ENCODE measurements at regions not wholly inside any gene's neighbourhood (a gene's known extent, or its start where the extent isn't known, plus 50 kb on each side); places are given as distances from the start of the nearest gene placed in this dataset.

GRCh38 chr5:173689737-173690360, 73.4 kb upstream of the BOD1 start:
- DNase-seq (ENCODE audit: low spot score), result peak; percentile 93

DNA sequence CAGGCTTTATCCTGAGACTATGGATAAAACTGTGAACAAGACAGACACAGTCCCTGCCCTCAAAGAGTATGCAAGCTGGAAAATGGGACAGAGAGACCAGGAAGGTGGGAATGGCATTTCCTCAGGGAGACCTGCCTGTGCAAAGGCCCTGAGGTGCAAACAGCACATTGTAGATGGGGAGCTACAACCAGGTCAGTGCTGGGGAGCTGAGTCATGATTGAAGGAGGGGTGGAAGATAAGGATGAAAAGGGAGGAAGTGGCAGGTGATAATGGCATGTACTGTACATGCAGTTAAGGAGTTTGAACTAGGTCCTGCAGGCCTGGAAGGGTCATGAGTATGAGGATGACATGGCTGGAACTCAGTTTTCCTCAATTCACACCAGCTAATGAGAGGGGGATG, 75.5 kb upstream of the BOD1 start:
- DNase-seq (ENCODE audit: low spot score), result peak; percentile 86

DNA sequence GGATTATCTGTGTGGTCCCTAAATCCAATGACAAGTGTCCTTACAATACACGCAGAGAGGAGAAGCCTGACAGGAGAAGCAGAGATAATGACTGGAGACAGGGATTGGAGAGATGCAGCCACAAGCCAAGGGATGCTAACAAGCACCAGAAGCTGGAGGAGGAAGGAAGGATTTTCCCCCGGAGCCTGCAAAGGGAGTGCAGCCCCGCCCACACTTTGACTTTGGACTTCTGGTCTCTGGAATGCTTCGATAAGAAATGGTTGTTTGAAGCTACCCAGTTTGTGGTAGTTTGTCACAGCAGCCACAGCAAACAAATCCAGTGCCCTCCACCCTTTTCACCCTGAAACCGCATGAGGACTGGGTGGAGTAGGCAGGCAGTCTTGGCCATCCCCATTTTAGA, 77.2 kb upstream of the BOD1 start:
- DNase-seq (ENCODE audit: low spot score), result peak; percentile 25

- no peak for DNase-seq (ENCODE audit: low spot score)
Observed at GRCh38 chr5:173696216-173696615, 79.8 kb upstream of the BOD1 start.

DNA sequence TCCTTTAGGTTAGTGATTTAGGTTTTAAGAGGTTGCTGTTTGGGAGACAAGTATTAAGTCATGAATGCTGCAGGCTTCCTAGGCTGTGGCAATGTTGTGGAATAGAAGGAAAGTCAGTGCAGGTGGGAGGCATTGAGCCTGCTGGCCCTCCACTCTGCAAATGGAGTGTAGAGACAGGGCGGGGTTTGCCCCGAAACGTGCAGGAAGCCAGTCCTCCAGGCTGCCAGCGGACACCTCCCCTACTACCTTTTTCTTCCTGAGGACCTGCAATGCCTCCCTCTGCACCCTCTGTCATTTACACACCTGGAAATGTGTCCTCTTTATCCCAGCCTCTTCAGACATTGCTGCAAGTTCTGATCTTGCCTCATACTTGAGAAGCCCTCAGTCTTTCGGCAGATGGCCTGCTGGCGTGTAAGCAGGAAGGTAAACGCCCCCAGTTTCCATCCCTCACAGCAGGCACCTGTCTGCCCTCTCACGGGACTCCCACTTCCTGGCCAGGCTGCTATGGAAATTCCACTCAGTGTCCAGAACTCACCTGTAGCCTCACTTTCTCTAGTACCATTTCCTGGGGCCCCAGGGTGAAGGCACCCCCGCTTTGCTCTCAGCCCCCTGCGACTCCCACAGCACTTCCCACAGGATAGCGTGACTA, 81.6 kb upstream of the BOD1 start:
- no peak for DNase-seq (ENCODE audit: low spot score)

GRCh38 chr5:173699966-173700365, 83.5 kb upstream of the BOD1 start:
- DNase-seq (ENCODE audit: low spot score), result peak; percentile 15

- peak; percentile 75 for DNase-seq (ENCODE audit: low spot score)
Observed at GRCh38 chr5:173703466-173703865, 87.0 kb upstream of the BOD1 start.

DNA sequence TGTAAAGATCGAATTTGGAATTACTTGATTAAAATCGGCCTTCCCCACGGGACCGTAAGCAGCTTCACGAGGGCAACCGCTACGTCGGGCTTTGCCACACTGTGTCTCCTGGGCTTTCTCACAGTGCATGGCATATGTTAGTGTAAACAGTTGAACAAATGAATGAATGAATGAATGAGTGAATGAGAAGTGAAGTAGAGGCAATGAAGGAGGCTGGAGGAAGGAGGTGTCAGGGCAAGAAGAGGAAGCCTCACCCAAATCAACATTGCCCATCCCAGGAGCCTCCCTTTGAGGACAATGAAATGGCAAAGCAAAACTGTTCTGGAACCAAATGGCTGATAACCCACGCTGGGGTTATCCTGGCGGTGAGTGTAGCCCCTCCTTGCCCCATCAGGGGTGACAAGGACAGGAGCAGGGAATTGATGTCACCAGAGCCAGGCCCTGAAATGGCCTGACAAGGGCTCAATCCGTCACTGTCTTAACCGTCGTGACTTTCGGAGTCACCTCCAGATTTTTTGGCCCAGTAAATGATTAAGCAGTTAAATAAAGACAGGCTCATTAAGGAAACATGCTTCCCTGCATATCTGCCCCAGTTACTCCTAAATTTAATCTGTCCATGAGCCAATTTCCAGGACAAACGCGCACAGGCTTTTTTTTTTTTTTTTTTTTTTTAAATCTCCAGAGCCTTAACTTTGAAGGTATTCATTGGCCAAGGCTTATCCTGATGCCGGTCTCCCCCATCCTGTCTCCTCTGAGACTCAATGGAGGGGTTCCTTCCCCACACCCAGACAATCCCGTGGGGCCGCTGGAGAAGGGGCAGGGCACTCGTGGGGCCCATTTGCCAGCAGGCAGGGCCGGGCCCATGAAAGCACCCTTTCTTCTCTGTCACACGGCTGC, 88.4 kb upstream of the BOD1 start:
- no peak for DNase-seq (ENCODE audit: low spot score)

- DNase-seq (ENCODE audit: low spot score), result no peak
Observed at GRCh38 chr5:173705512-173706044, 89.1 kb upstream of the BOD1 start.

DNA sequence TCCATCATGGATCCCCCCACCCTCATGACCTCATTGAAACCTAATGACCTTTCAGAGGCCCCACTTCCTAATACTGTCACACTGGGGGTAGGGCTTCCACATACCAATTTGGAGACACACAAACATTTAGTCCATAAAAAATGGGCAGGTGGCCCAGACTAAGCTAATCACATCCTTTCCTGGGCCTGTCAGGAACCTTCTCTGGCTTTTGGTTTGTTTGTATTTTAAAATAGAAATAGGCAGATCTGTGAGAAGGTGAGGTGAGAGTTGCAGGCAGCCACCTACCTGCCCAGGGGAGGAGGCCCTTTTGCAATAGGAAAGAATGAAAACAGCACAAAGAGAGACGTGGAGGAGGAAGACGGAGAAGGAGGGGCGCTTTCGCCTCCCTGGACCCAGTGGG, 90.2 kb upstream of the BOD1 start:
- DNase-seq (ENCODE audit: low spot score), result no peak

- no peak for DNase-seq (ENCODE audit: low spot score)
Observed at GRCh38 chr5:173707392-173707791, 90.9 kb upstream of the BOD1 start.

DNA sequence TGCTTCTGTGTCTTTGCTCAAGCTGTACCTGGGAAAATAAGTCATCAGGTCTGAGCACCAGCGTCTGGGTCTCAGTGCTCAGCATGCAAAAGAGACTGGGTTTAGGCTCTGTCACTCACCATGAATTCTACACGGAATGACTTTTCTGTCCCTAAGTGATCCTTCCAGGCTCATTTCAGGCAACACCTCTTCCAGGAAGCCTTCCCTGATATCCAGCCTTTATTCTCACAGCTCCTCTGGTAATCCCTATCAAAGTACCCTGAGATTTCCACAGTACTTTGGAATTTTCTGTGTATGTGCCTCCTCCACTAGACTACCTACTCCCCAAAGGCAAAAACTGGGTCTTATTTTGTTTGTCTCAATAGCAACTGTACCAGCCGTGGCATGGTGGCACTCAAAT, 92.7 kb upstream of the BOD1 start:
- no peak for DNase-seq (ENCODE audit: low spot score)

DNA sequence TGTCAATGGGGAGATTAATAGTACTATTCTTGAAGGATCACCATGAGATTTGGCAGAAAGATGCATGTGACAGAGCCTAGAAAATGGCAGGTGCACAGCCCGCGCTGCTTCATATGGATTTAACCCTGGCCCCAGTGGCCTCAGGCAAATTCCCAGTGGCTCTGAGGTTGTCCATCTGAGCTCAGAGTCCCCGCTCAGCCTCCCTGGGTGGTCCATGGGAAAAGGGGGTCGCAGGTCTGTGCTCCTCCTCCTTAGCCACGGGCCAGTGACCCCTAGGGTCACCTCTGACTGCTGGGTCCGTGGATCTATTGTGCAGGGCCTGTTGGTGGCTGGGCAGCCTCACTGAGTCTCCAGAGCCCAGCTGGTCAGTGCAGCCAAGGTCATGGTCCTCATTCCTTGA, 93.3 kb upstream of the BOD1 start:
- DNase-seq (ENCODE audit: low spot score), result no peak

- no peak for DNase-seq (ENCODE audit: low spot score)
Observed at GRCh38 chr5:173710528-173710927, 94.1 kb upstream of the BOD1 start.

- no peak for DNase-seq (ENCODE audit: low spot score)
Observed at GRCh38 chr5:173711466-173711865, 95.0 kb upstream of the BOD1 start.

GRCh38 chr5:173712609-173713175, 96.2 kb upstream of the BOD1 start:
- no peak for DNase-seq (ENCODE audit: low spot score)

- peak; percentile 76 for DNase-seq (ENCODE audit: low spot score)
Observed at GRCh38 chr5:173714551-173715428, 98.3 kb upstream of the BOD1 start.

DNA sequence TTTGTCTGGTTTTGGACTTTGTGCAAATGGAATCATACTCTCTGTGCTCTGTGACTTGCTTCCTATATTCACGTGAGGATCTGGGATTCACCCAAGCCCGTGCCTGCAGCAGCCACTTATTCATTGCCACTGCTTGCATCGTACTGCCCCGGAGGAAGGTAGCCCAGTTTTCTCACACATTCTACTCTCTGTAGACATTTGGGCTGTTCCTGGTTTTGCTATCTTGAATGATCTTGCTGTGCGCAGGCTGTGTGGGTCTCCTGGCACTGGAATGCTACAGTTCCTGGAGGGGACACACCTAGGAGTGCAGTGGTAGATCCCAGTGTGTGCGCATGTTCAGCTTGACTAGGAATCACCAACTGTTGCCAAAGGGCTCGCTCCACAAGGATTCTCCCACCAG, 99.2 kb upstream of the BOD1 start:
- DNase-seq (ENCODE audit: low spot score), result no peak

DNA sequence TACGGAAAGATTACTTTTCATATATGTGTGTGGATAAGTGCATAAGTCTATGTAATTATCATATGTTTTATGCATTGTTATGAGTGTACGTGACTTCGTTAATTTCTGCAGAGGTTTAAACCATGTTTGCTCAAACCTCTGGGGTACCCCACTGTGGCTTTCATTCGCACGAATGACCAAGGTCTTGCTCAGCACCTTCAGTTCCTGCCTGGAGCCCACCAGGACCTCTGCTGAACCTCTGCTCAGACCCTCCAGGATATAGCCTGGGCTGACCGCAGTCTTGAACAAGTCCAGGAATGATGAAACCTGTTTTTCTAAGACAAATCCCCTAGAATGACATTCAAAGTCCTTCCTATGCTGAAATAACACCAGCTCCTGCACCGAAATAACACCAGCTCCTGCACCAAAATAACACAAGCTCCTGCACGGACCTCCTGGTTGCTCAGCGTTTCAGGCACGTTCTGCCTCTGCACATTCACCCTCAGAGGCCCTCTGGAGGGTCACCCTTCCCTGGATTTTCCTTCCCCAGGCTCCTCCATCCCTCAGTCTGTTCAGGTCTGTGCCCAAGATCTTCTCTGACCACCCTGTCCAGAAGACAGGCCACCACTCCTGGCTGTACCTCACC, 99.7 kb upstream of the BOD1 start:
- no peak for DNase-seq (ENCODE audit: low spot score)

DNA sequence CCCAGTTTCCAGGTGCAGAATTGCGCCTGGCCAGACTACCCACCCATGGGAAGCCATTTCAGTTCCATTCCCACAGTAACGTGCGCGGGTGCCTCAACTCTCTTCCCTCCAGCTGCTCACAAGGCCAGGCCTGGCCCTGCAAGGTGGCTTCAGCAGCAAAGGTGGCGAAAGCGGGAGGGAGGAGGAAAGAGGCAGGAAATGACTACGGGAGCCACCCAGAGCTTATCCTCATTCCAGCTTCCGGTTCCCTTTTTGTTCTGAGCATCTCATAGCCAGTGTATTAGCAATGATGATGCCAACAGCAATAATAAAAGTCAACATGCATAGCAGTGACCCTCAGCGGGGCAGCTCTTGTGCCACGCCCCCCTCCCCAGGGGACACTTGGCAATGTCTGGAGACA, 101.5 kb upstream of the BOD1 start:
- no peak for DNase-seq (ENCODE audit: low spot score)

DNA sequence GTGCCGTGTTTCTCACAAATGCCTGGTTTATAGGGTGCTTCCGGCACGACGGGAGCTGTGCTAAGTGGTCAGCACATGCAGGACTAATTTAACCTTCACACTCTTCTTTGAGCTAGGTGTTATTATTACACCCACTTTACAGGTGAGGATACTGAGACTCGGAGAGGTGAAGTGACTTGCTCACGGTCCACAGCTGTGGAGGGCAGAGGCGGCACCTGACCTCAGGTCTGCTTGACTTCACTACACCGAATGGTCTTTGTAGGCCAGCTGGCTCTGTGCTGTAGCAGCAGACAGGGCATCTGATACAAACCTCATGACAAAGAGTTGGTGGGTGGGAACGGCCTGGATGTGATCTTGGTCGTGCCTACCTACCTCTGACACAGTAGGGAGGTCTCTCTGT, 102.0 kb upstream of the BOD1 start:
- no peak for DNase-seq (ENCODE audit: low spot score)

Measured in hematopoietic multipotent progenitor cell treated with erythropoietin and hydrocortisone succinate and interleukin-3 and kit ligand, for 17 days (in vitro differentiated cells).